Calu3 (cell line): ENCODE measurements at regions not wholly inside any gene's neighbourhood (a gene's known extent, or its start where the extent isn't known, plus 50 kb on each side); places are given as distances from the start of the nearest gene placed in this dataset.

Experiments used
- BruUV-seq: library from RNA; stranded (reverse); fragments of 400-500 nt; replicated peaks from 2 replicates; lab custom pipeline; 2021; lab: Mats Ljungman, UMichigan
- CTCF ChIA-PET: fragments of 300-600 bp; sonication (Branson Sonifier 250); formaldehyde crosslinking; loops from one replicate; lab custom pipeline; 2022; ENCODE audit warnings: antibody characterized with exemption; lab: Charles Lee
- DNase-seq: peaks from one replicate; pipeline ENCODE4 v3.0.0; 2022
- H3K27ac Mint-ChIP-seq: one replicate; pipeline ENCODE4 v1.8.0; 2022; ENCODE audit warnings: mixed read lengths; ENCODE audit not compliant: unreplicated experiment
- H3K27me3 Mint-ChIP-seq: one replicate; pipeline ENCODE4 v1.8.0; 2022; ENCODE audit warnings: mixed read lengths; ENCODE audit not compliant: unreplicated experiment
- H3K36me3 Mint-ChIP-seq: one replicate; pipeline ENCODE4 v1.8.0; 2022; ENCODE audit warnings: mild to moderate bottlenecking, moderate library complexity, mixed read lengths; ENCODE audit not compliant: insufficient read depth, unreplicated experiment
- H3K4me1 Mint-ChIP-seq: one replicate; pipeline ENCODE4 v1.8.0; 2022; ENCODE audit warnings: mild to moderate bottlenecking, low read depth, mixed read lengths; ENCODE audit not compliant: unreplicated experiment
- H3K4me3 Mint-ChIP-seq: one replicate; pipeline ENCODE4 v1.8.0; 2022; ENCODE audit warnings: mild to moderate bottlenecking, low read depth, moderate library complexity, mixed read lengths; ENCODE audit not compliant: unreplicated experiment
- H3K9me3 Mint-ChIP-seq: one replicate; pipeline ENCODE4 v1.8.0; 2022; ENCODE audit warnings: low read depth, mixed read lengths; ENCODE audit not compliant: unreplicated experiment
- intact Hi-C: fragments of 100-400 bp; cut with micrococcal nuclease; formaldehyde crosslinking; loops from one replicate; pipeline ENCODE4 v1.10.0; 2022; ENCODE audit not compliant: unreplicated experiment
- TF ChIP-seq, protein P1 (sequence below): fragments of 200-600 bp; IDR thresholded peaks from one replicate; pipeline ENCODE4 v1.8.0; 2022; ENCODE audit warnings: antibody characterized with exemption; ENCODE audit not compliant: unreplicated experiment

DNA sequence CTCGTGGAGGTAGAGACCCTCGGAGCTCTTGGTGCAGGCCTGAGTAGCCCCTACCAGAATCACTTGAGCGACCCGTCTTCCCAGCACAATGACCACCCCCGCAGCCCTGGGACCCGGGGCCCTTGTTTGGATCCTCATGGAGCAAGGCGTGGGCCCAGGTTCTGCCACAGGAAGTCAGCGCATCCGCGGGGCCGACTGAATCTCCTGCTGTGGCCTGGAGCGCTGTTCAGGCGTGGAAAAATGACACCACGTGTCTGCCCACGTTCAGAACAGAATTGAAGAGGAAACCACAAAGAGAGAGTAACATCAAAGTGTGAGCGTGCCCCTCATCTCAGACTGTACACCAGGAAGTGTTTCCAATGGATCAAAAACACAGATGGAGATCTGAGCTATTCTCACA, 1479.2 kb downstream of the TBC1D22A start:
- Mint-ChIP-seq H3K4me1 (no peaks in the 10 kb centered on the region), H3K36me3 (no peaks in the 10 kb centered on the region), H3K27me3 (no peaks in the 10 kb centered on the region), H3K4me3 (no peak overlapping the region), H3K27ac (no peak overlapping the region), H3K9me3 (peaks cover 13% of the 10 kb centered on the region)
- CTCF ChIA-PET, result no interaction called here
- DNase-seq, result no peak
- TF ChIP-seq, protein P1, sequence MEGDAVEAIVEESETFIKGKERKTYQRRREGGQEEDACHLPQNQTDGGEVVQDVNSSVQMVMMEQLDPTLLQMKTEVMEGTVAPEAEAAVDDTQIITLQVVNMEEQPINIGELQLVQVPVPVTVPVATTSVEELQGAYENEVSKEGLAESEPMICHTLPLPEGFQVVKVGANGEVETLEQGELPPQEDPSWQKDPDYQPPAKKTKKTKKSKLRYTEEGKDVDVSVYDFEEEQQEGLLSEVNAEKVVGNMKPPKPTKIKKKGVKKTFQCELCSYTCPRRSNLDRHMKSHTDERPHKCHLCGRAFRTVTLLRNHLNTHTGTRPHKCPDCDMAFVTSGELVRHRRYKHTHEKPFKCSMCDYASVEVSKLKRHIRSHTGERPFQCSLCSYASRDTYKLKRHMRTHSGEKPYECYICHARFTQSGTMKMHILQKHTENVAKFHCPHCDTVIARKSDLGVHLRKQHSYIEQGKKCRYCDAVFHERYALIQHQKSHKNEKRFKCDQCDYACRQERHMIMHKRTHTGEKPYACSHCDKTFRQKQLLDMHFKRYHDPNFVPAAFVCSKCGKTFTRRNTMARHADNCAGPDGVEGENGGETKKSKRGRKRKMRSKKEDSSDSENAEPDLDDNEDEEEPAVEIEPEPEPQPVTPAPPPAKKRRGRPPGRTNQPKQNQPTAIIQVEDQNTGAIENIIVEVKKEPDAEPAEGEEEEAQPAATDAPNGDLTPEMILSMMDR, result no peak
- BruUV-seq, result no TSS peak
- intact Hi-C loops, result no loop called here

DNA sequence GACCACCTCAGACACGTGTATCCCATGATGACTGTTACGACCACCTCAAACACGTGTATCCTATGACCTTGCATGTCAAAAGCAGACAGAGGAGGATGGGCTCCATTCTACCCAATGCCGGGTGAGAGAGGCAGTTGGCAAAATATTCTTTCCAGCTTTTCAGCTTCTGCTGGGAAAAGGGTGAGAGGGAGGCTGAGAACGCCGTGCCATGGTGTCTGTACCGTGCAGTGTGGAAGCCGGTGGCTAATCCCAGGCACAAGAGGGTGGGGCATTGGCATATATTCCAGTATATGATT, 1478.4 kb downstream of the TBC1D22A start:
- CTCF ChIA-PET, result no interaction called here
- Mint-ChIP-seq H3K27me3 (no peaks in the 10 kb centered on the region), H3K36me3 (no peaks in the 10 kb centered on the region), H3K4me1 (no peaks in the 10 kb centered on the region), H3K4me3 (no peak overlapping the region), H3K9me3 (peaks cover 10% of the 10 kb centered on the region), H3K27ac (no peak overlapping the region)
- no peak for DNase-seq
- intact Hi-C loops, result no loop called here
- no TSS peak for BruUV-seq
- TF ChIP-seq, protein P1, result no peak

DNA sequence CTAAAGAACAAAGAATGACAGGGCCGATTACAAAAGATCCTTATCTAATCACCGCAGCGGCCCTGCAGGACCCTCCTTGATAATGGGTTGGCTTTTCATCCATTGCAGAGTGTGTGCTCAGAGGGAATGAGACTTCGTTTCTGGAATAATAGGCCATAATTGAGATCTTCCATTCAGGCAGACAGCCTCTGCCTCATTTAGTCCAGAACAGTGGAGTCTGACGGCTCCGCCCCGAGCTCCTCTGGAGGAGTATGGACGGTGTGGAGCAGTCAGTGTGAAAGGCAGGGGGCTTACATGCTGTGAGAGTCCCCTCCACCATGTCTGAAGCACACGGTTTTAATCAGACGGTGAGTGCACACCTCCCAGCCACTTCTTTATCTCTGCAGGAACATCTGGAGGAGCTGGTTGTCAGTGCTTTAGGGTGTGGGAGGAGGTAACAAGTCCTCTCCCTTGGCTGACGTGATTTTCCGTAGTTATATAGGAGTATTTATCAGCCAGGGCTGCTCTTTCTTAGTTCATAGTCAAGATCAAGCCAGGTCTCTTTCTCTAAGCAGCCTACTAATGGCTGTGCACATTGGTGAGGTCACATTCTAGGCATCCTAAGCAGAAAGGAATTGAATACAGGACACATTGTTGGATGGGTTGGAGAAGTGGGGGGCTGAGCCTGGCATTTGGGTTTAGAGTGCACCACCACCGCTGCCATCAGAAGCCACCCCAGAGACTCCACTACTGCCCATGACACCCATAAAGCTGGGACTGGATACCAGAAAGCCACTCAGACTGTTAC, 1477.9 kb downstream of the TBC1D22A start:
- Mint-ChIP-seq H3K36me3 (no peaks in the 10 kb centered on the region), H3K9me3 (peaks cover 10% of the 10 kb centered on the region), H3K27me3 (no peaks in the 10 kb centered on the region), H3K4me1 (no peaks in the 10 kb centered on the region), H3K4me3 (no peak overlapping the region), H3K27ac (no peak overlapping the region)
- CTCF ChIA-PET, result no interaction called here
- intact Hi-C loops, result no loop called here
- DNase-seq, result no peak
- TF ChIP-seq, protein P1, result no peak
- BruUV-seq, result no TSS peak

DNA sequence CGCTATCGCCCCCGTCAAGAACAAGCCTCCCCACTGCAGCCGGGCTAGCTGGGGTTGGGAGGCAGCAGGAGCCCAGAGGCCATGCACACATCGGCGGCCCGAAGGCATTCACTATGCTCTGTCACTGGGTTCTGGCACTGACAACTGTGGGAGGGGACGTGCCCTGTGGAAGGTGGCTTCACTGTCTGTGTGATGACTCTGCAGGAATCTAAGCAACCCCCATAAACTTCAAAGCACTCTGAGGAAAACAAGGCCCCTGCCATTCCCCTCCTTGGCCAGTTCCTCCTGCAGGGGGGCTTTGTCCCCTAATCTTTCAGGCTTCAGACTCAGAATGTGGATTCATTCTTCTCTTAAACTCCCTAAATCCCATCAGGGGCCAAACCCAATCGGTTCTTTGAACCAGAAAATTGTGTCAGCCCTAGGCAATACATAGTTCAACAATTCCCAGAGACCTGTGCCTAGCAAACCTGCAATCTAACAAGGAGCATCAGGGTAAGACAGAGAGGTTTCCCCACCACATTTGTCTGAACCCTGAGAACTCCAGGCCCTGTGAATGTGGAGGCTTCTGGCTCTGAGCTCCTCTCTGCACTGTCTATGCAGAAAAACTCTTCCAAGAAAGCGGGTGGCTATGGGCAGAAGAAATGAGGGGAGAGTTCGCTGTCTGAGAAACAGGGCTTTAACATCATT, 1477.2 kb downstream of the TBC1D22A start:
- BruUV-seq, result no TSS peak
- Mint-ChIP-seq H3K4me1 (no peaks in the 10 kb centered on the region), H3K9me3 (peaks cover 13% of the 10 kb centered on the region), H3K27me3 (no peaks in the 10 kb centered on the region), H3K27ac (no peak overlapping the region), H3K36me3 (no peaks in the 10 kb centered on the region), H3K4me3 (no peak overlapping the region)
- no peak for DNase-seq
- TF ChIP-seq, protein P1, result no peak
- CTCF ChIA-PET, result no interaction called here
- intact Hi-C loops, result no loop called here
